GM23338 (cell line): ENCODE measurements at regions not wholly inside any gene's neighbourhood (a gene's known extent, or its start where the extent isn't known, plus 50 kb on each side); places are given as distances from the start of the nearest gene placed in this dataset.

Experiments used
- ATAC-seq: fragments of 200-7000 bp; cut with Tn5 transposase; 3 replicates; pipeline ENCODE4 v1.9.1; 2020
- DNase-seq: peaks from one replicate; pipeline ENCODE4 v3.0.0-alpha.2; 2015; ENCODE audit warnings: low spot score
- H2AFZ ChIP-seq: fragments of 200-600 bp; sonication (generic); 2 replicates; pipeline ENCODE4 v1.8.0; 2016; ENCODE audit warnings: antibody characterized with exemption, mild to moderate bottlenecking, moderate library complexity
- H3F3A ChIP-seq: fragments of 200-600 bp; sonication (generic); replicated peaks from 2 replicates; pipeline ENCODE4 v1.8.0; 2017; ENCODE audit warnings: antibody characterized with exemption, mixed run types, low read depth
- H3K27ac ChIP-seq: fragments of 200-600 bp; sonication (generic); 2 replicates; pipeline ENCODE4 v1.6.1; 2016; ENCODE audit warnings: low read depth
- H3K27me3 ChIP-seq: fragments of 200-600 bp; sonication (generic); 2 replicates; pipeline ENCODE4 v1.8.0; 2016; ENCODE audit warnings: mild to moderate bottlenecking, mixed run types, moderate library complexity; ENCODE audit not compliant: insufficient read depth
- H3K36me3 ChIP-seq: fragments of 200-600 bp; sonication (generic); 2 replicates; pipeline ENCODE4 v1.8.0; 2016; ENCODE audit warnings: mild to moderate bottlenecking; ENCODE audit not compliant: insufficient read depth
- H3K4me1 ChIP-seq: fragments of 200-600 bp; sonication (generic); 2 replicates; pipeline ENCODE4 v1.8.0; 2016; ENCODE audit warnings: mild to moderate bottlenecking, moderate library complexity; ENCODE audit not compliant: insufficient read depth
- H3K4me2 ChIP-seq: fragments of 200-600 bp; sonication (generic); 2 replicates; pipeline ENCODE4 v1.7.1; 2017; ENCODE audit warnings: mixed run types
- H3K4me3 ChIP-seq: fragments of 200-600 bp; sonication (generic); 2 replicates; pipeline ENCODE4 v1.6.1; 2016; ENCODE audit warnings: mixed run types
- H3K79me2 ChIP-seq: fragments of 200-600 bp; sonication (generic); replicated peaks from 2 replicates; pipeline ENCODE4 v1.8.0; 2017; ENCODE audit warnings: mild to moderate bottlenecking; ENCODE audit not compliant: insufficient read depth
- H3K9me2 ChIP-seq: fragments of 200-600 bp; sonication (generic); 2 replicates; pipeline ENCODE4 v1.8.0; 2017; ENCODE audit not compliant: insufficient read depth
- H4K20me1 ChIP-seq: fragments of 200-600 bp; sonication (generic); replicated peaks from 2 replicates; pipeline ENCODE4 v1.8.0; 2017; ENCODE audit warnings: mild to moderate bottlenecking; ENCODE audit not compliant: insufficient read depth
- H3K27ac Mint-ChIP-seq: 2 replicates; pipeline ENCODE4 v1.8.0; 2020; ENCODE audit warnings: inconsistent platforms, mild to moderate bottlenecking, moderate library complexity, mixed read lengths
- H3K27me3 Mint-ChIP-seq: 3 replicates; pipeline ENCODE4 v1.8.0; 2022; ENCODE audit warnings: low read depth, mild to moderate bottlenecking, moderate library complexity, mixed read lengths, inconsistent platforms; ENCODE audit not compliant: insufficient read depth, poor library complexity
- H3K36me3 Mint-ChIP-seq: 3 replicates; pipeline ENCODE4 v1.8.0; 2021; ENCODE audit warnings: low read depth, mild to moderate bottlenecking, inconsistent platforms, moderate library complexity, mixed read lengths
- H3K4me1 Mint-ChIP-seq: 3 replicates; pipeline ENCODE4 v1.8.0; 2020; ENCODE audit warnings: mild to moderate bottlenecking, inconsistent platforms, mixed read lengths
- H3K4me3 Mint-ChIP-seq: 3 replicates; pipeline ENCODE4 v1.8.0; 2021; ENCODE audit warnings: moderate library complexity, mild to moderate bottlenecking, inconsistent platforms, mixed read lengths
- H3K9me3 Mint-ChIP-seq: 3 replicates; pipeline ENCODE4 v1.8.0; 2020; ENCODE audit warnings: moderate library complexity, mild to moderate bottlenecking, inconsistent platforms, mixed read lengths
- NANOG ChIP-seq: IDR thresholded peaks from 2 replicates; pipeline ENCODE4 v1.6.1; 2016; ENCODE audit warnings: antibody characterized with exemption, borderline replicate concordance
- STAT1 ChIP-seq: IDR thresholded peaks from one replicate; pipeline ENCODE4 v1.6.1; 2016; ENCODE audit warnings: antibody characterized with exemption; ENCODE audit not compliant: unreplicated experiment
- ZNF114 ChIP-seq: fragments of 250-450 bp; sonication (Bioruptor Pico); IDR thresholded peaks from 2 replicates; pipeline ENCODE4 v1.5.0; 2020; ENCODE audit warnings: mild to moderate bottlenecking, moderate library complexity
- ZNF331 ChIP-seq: fragments of 250-450 bp; sonication (Bioruptor Pico); IDR thresholded peaks from 2 replicates; pipeline ENCODE4 v1.5.0; 2020; ENCODE audit warnings: low read depth, mild to moderate bottlenecking, moderate library complexity
- TF ChIP-seq, protein P1 (sequence below), 2 experiments: fragments of 200-600 bp in 1 of 2; sonication (generic) in 1 of 2; conservative IDR thresholded peaks; 2 replicates each; pipeline versions ENCODE4 v1.5.1 to v1.6.1; 2016 to 2017; ENCODE audit warnings: antibody characterized with exemption in 2 of 2, low read depth in 2 of 2, mild to moderate bottlenecking in 2 of 2, moderate library complexity in 1 of 2
- TF ChIP-seq, protein P2 (sequence below): fragments of 250-450 bp; sonication (Bioruptor Pico); IDR thresholded peaks from 2 replicates; pipeline ENCODE4 v1.5.0; 2020; ENCODE audit warnings: mild to moderate bottlenecking, moderate library complexity
- TF ChIP-seq, protein P3 (sequence below): IDR thresholded peaks from one replicate; pipeline ENCODE4 v1.6.1; 2018; ENCODE audit warnings: antibody characterized with exemption; ENCODE audit not compliant: unreplicated experiment

DNA sequence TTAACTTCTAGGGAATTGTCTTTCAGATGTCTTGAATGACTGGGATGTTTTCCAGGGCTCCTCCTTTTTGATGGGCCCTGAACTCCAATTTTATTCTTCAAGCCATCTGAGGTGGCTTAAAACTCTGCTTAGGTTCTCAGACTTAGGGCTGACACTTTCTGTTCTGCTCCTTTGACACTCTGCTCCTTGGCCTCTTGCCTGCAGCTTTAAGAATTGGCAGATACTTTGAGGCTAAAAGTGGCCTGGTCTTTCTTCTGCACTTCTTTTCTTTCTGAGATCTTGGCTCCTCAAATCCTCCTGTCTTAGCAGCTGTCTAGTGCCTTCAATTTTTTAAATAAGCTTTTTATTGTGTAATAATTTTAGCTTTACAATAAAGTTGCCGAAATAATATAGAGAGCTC, 294.6 kb downstream of the RPS6KC1 start:
- TF ChIP-seq, protein P1, sequence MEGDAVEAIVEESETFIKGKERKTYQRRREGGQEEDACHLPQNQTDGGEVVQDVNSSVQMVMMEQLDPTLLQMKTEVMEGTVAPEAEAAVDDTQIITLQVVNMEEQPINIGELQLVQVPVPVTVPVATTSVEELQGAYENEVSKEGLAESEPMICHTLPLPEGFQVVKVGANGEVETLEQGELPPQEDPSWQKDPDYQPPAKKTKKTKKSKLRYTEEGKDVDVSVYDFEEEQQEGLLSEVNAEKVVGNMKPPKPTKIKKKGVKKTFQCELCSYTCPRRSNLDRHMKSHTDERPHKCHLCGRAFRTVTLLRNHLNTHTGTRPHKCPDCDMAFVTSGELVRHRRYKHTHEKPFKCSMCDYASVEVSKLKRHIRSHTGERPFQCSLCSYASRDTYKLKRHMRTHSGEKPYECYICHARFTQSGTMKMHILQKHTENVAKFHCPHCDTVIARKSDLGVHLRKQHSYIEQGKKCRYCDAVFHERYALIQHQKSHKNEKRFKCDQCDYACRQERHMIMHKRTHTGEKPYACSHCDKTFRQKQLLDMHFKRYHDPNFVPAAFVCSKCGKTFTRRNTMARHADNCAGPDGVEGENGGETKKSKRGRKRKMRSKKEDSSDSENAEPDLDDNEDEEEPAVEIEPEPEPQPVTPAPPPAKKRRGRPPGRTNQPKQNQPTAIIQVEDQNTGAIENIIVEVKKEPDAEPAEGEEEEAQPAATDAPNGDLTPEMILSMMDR (conservative IDR thresholded peaks at IDR 0.05; ENCODE audit: low read depth in 2 of 2): no peak
- no peak for TF ChIP-seq ZNF331 (CRISPR knock-in tag)
- TF ChIP-seq NANOG: no peak
- TF ChIP-seq STAT1: no peak
- TF ChIP-seq ZNF114: no peak
- TF ChIP-seq, protein P2, sequence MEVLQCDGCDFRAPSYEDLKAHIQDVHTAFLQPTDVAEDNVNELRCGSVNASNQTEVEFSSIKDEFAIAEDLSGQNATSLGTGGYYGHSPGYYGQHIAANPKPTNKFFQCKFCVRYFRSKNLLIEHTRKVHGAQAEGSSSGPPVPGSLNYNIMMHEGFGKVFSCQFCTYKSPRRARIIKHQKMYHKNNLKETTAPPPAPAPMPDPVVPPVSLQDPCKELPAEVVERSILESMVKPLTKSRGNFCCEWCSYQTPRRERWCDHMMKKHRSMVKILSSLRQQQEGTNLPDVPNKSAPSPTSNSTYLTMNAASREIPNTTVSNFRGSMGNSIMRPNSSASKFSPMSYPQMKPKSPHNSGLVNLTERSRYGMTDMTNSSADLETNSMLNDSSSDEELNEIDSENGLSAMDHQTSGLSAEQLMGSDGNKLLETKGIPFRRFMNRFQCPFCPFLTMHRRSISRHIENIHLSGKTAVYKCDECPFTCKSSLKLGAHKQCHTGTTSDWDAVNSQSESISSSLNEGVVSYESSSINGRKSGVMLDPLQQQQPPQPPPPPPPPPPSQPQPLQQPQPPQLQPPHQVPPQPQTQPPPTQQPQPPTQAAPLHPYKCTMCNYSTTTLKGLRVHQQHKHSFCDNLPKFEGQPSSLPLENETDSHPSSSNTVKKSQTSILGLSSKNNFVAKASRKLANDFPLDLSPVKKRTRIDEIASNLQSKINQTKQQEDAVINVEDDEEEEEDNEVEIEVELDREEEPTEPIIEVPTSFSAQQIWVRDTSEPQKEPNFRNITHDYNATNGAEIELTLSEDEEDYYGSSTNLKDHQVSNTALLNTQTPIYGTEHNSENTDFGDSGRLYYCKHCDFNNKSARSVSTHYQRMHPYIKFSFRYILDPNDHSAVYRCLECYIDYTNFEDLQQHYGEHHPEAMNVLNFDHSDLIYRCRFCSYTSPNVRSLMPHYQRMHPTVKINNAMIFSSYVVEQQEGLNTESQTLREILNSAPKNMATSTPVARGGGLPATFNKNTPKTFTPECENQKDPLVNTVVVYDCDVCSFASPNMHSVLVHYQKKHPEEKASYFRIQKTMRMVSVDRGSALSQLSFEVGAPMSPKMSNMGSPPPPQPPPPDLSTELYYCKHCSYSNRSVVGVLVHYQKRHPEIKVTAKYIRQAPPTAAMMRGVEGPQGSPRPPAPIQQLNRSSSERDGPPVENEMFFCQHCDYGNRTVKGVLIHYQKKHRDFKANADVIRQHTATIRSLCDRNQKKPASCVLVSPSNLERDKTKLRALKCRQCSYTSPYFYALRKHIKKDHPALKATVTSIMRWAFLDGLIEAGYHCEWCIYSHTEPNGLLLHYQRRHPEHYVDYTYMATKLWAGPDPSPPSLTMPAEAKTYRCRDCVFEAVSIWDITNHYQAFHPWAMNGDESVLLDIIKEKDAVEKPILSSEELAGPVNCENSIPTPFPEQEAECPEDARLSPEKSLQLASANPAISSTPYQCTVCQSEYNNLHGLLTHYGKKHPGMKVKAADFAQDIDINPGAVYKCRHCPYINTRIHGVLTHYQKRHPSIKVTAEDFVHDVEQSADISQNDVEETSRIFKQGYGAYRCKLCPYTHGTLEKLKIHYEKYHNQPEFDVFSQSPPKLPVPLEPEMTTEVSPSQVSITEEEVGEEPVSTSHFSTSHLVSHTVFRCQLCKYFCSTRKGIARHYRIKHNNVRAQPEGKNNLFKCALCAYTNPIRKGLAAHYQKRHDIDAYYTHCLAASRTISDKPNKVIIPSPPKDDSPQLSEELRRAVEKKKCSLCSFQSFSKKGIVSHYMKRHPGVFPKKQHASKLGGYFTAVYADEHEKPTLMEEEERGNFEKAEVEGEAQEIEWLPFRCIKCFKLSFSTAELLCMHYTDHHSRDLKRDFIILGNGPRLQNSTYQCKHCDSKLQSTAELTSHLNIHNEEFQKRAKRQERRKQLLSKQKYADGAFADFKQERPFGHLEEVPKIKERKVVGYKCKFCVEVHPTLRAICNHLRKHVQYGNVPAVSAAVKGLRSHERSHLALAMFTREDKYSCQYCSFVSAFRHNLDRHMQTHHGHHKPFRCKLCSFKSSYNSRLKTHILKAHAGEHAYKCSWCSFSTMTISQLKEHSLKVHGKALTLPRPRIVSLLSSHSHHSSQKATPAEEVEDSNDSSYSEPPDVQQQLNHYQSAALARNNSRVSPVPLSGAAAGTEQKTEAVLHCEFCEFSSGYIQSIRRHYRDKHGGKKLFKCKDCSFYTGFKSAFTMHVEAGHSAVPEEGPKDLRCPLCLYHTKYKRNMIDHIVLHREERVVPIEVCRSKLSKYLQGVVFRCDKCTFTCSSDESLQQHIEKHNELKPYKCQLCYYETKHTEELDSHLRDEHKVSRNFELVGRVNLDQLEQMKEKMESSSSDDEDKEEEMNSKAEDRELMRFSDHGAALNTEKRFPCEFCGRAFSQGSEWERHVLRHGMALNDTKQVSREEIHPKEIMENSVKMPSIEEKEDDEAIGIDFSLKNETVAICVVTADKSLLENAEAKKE (CRISPR knock-in tag): no peak
- TF ChIP-seq, protein P3, sequence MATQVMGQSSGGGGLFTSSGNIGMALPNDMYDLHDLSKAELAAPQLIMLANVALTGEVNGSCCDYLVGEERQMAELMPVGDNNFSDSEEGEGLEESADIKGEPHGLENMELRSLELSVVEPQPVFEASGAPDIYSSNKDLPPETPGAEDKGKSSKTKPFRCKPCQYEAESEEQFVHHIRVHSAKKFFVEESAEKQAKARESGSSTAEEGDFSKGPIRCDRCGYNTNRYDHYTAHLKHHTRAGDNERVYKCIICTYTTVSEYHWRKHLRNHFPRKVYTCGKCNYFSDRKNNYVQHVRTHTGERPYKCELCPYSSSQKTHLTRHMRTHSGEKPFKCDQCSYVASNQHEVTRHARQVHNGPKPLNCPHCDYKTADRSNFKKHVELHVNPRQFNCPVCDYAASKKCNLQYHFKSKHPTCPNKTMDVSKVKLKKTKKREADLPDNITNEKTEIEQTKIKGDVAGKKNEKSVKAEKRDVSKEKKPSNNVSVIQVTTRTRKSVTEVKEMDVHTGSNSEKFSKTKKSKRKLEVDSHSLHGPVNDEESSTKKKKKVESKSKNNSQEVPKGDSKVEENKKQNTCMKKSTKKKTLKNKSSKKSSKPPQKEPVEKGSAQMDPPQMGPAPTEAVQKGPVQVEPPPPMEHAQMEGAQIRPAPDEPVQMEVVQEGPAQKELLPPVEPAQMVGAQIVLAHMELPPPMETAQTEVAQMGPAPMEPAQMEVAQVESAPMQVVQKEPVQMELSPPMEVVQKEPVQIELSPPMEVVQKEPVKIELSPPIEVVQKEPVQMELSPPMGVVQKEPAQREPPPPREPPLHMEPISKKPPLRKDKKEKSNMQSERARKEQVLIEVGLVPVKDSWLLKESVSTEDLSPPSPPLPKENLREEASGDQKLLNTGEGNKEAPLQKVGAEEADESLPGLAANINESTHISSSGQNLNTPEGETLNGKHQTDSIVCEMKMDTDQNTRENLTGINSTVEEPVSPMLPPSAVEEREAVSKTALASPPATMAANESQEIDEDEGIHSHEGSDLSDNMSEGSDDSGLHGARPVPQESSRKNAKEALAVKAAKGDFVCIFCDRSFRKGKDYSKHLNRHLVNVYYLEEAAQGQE: no peak
- DNase-seq: no peak
- no peaks in the 10 kb centered on the region for H3F3A ChIP-seq
- H2AFZ ChIP-seq: no peak overlapping the region
- no peak for ATAC-seq
- H3K4me1 Mint-ChIP-seq: peaks cover 2% of the 10 kb centered on the region; the same call in 2 of the 3 replicates
- H3K36me3 Mint-ChIP-seq: no peaks in the 10 kb centered on the region
- H3K36me3 ChIP-seq: no peaks in the 10 kb centered on the region
- no peak overlapping the region for H3K4me3 ChIP-seq
- no peak overlapping the region for H3K4me2 ChIP-seq
- H3K27ac ChIP-seq: no peak overlapping the region
- H4K20me1 ChIP-seq: no peaks in the 10 kb centered on the region
- H3K27me3 ChIP-seq: no peaks in the 10 kb centered on the region
- no peak overlapping the region for H3K27ac Mint-ChIP-seq
- H3K27me3 Mint-ChIP-seq: peaks cover 3% of the 10 kb centered on the region
- H3K9me3 Mint-ChIP-seq: no peaks in the 10 kb centered on the region
- H3K79me2 ChIP-seq: no peaks in the 10 kb centered on the region
- no peaks in the 10 kb centered on the region for H3K4me1 ChIP-seq
- H3K9me2 ChIP-seq: peaks cover 12% of the 10 kb centered on the region; the same call in 1 of the 2 replicates
- H3K4me3 Mint-ChIP-seq: no peak overlapping the region
